ENCODE measurements at regions not wholly inside any gene's neighbourhood (a gene's known extent, or its start where the extent isn't known, plus 50 kb on each side); places are given as distances from the start of the nearest gene placed in this dataset.
A peak's percentile ranks its signal among the peaks of the same experiment; 100 is the strongest.

- no peak for DNase-seq
Observed at GRCh38 chr6:84461461-84461860, 234.0 kb upstream of the CEP162 start.

DNA sequence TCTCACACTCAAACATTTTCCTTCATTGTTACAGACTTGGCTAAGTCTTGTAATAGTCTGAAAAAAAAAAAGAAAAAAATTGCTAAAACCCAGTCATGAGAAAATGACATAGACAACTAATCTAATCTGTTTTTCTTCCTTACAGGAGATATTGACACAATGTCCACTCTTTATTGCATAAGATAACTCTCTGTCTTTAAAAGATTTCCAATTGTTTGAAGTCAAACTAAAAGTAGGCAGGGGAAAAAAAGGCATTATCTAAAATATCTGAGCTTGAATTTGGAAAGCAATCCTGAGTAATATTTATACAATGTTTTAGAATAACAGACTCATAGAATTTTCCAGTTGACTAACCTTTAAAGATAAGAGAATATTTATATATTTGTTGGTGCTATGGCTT, 233.0 kb upstream of the CEP162 start:
- no peak for DNase-seq

GRCh38 chr6:84459401-84459800, 232.0 kb upstream of the CEP162 start:
- no peak for DNase-seq

- DNase-seq, result no peak
Observed at GRCh38 chr6:84458271-84458670, 230.8 kb upstream of the CEP162 start.

GRCh38 chr6:84457276-84457675, 229.8 kb upstream of the CEP162 start:
- no peak for DNase-seq

DNA sequence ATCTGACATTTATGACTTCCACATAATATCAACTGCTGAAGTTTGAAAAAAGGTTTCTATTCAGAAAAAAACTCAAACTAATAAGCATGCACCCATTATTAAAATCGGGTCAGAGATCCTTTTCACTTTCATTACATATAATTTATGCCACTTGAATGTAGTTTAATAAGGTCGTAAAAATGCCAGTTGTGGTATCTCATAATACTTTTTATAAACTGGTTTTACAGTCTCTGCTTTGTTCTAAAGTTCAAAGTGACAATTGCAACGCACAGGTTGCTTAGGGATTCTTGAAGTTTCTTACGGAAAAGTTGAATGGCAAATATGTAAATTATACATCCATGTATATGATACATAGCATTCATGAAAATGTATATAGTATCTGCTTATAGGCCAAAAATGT, 229.4 kb upstream of the CEP162 start:
- DNase-seq, result no peak

GRCh38 chr6:84455511-84456029, 228.1 kb upstream of the CEP162 start:
- no peak for DNase-seq

GRCh38 chr6:84453499-84453898, 226.1 kb upstream of the CEP162 start:
- DNase-seq, result no peak

DNA sequence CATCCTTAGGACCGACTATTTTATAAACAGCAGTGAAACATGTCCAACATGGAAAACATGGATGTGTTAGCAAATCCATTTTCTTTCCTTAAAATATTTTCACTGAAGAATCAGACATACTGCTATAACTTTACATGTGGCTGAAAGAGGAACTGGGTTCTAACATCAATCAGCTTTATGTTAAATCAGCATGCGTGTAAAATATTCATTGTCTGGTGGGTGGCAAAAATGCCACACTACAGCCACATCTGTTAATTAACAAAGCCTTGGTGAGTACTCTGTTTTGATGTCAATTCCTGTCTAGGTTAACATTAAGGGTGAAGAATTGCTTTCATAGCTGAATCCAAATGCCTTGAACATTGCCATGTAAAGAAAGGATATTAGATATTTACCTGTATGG, 222.6 kb upstream of the CEP162 start:
- DNase-seq, result no peak

DNA sequence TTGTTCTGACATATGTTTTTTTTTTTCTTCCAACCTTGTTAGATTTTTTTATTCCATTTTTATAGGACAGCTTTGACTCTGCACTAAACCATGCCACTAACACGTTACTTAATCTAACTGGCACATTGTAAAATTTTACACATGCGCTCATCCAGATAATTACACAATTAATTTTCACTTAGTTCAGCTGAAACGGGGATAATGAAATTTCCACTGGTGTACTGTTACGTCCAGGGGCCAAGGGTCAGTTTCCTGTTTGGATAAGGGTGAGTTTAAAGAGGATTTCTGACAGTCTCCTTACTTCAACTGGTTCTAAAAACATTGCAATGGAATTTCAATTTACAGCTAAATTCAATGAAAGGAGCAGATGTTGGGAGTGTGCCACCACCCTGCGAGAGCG, 221.8 kb upstream of the CEP162 start:
- DNase-seq, result no peak

DNA sequence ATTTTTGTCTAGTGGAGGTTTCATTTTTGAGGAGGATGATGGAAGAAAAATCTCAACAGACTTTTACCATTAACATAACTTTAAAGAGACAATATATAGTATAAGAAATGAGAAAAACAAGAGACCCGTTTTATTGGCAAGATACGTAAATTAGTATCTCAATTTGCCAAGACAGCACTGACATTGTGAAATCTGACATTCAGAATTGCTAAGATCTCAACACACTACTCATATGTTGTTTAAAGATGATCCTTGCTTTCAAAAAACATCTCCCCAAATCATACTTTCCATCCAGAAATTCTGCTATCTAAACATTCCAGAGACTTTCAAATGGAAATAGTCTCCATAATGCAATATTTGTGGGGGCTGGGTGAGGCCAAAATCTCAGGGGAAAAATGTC, 220.9 kb upstream of the CEP162 start:
- no peak for DNase-seq

DNA sequence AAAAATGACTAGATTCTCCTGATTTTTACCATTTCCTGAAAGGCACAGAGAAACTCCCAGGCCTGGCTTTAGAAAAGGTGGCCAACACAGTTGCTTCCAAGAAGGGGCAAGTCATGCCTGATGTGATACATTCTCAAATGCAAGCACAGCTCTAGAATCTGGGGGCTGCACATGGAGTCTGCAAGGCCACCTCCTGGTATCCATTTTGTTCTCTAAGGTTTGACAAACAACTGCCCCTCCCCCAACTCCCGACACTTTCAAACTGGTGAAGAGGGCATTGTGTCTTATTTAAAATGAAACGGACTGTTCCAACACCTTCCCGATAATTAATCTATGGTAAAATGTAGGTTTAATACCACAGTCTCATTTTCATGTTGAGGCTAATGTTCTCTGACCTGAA, 220.2 kb upstream of the CEP162 start:
- no peak for DNase-seq

DNA sequence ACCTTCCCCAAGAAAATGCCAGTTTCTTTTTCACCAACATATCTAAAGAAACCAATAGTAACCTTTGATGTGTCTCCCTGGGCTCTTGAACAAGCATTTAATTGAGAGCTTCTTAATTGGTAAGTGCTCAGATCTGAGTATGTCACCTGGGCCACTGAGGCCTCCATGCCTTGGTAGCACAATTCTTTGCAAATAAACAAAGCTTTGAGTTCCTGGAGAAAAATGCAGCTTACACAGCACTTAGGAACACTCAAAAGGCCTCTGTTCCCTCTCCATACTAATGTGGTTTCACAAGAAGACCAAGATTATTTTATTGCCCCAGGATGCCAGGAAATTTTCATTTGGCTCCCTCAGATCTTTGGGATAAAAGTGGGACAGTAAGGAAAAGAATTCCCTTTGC, 217.6 kb upstream of the CEP162 start:
- no peak for DNase-seq

GRCh38 chr6:84442208-84442607, 214.8 kb upstream of the CEP162 start:
- no peak for DNase-seq

GRCh38 chr6:84441456-84441855, 214.0 kb upstream of the CEP162 start:
- DNase-seq, result no peak

DNA sequence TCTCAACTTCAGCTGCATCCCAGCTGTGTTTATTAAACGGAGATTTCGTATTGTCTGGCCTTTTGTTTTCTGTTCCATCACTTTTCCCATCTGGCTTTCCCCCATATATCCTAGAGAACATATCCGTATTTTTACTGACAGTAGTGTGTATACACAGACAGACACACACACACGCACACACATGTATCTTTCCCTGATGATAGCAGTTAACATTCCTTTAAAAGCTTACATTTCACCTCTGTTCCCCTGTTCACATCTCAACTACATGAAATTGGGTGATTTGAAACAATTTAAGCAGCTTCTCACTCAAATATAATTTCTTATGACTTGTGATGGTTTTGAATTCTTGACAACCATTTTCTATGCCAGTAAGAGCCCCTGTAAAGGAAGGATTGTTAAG, 207.1 kb upstream of the CEP162 start:
- DNase-seq, result no peak

GRCh38 chr6:84432619-84433018, 205.2 kb upstream of the CEP162 start:
- DNase-seq, result no peak

DNA sequence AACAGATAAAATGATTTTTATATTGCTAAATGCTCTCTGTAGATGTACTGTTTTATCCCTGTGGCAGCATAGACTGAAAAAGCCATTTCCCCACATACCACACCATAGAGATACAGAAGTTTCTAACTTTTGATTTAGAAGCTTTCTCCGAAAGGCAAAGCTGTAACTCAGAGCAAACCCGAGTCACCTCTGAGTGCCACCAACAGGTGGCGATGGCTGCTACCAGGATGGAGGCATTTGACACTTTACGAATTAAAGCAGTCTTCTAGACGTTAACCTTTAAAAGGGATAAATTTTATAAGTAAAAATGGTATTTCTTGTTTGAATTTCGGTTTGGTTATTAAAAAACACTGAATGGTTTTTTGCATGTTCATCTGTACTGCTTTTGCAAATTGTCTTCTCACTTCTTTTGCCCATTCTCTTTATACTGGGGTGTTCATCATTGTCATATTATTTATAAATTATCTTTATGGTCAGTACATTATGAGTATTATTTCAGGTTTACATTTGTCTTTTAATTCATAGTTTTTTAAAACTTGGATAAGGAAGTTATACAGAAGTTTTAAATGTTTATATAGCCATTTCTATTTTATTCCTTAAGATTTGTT, 201.0 kb upstream of the CEP162 start:
- DNase-seq, result peak; percentile 22

DNA sequence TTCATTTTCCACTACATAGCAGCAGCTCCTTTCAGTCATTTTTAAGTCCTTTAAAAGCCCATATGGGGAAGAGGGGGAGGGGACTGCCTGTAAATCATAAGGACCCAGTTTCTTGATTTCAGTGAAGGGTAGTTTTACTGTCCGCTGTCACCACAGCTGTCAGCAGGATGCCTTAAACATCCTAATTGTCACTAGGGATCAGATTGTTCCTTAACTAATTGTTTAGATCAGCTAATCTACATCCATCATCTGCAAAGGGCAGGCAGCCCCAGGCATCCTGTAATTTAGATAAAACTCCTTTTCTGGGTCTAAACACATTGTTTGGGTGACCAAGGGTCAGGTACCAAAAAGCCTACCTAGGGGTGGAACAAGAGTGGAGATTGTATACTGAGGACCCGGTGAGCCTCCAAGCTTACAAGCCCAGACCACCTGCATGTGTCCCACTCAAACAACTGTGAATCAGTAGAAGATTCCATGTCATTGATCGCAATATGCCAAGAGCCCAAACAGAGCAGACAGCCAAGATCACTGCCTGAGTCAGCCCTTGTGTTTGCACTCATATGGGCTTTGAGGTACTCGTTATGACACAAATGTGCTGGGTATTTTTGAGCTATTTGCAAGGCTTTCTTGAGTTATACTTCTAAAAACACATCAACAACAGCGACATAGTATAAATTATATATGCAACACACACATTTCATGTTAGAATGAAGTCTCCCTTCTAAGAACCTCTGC, 198.7 kb upstream of the CEP162 start:
- DNase-seq, result no peak

GRCh38 chr6:84424956-84425355, 197.5 kb upstream of the CEP162 start:
- no peak for DNase-seq

DNA sequence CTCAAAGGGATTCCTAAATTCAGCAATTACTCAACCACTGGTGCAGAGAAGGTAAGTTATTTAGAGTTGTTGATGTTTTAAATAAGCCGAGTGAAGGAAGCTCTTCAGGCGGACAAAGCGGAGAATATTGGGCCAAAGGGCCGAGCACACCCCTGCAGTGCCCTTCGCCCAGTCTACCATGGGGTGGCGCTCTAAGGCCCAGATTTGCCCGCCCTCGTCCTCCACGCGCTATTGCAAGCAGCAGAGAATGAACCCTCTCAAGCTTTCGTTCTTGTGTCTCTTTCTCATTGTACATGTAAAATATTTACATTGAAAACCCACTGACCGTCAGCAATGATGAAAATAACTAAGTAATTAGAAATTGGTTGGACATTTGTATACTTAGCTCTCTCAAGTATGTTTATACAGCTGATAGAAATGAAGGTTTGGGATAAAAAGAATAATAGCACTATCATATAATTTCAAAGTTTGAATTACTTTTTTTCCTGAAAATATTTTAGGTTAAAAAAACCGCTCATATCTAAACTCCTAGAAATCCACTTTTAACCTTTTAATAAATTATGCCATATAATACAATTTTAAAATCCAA, 195.0 kb upstream of the CEP162 start:
- no peak for DNase-seq

DNA sequence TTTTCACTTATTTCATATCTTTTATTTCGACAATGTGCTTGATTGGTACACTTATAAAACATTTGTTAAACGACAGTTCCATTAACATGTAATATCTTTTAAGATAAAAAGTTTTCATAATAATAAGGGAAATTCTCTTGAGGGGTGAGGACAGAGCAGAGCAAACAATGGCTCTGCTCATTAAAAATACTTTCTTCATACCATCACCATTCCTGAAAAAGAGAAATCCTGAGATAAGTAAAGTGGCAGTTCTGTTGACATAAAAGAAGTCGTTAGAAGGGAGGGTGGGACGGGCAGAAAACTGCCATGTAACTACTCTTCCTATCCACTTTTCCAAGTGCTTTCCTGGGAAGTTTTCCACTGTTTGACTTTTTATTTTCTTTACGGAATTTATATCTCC, 193.6 kb upstream of the CEP162 start:
- DNase-seq, result no peak

- DNase-seq, result no peak
Observed at GRCh38 chr6:84417260-84417659, 189.8 kb upstream of the CEP162 start.

- no peak for DNase-seq
Observed at GRCh38 chr6:84416043-84416657, 188.7 kb upstream of the CEP162 start.
